CD4-positive, alpha-beta T cell treated with Interferon alpha-2 for 1 hour (primary cell): ENCODE measurements at regions not wholly inside any gene's neighbourhood (a gene's known extent, or its start where the extent isn't known, plus 50 kb on each side); places are given as distances from the start of the nearest gene placed in this dataset.

Experiments used
- DNase-seq, 2 donors: peaks; one replicate each; pipeline ENCODE4 v3.0.0-alpha.2; 2020 to 2022

- no peak for DNase-seq
Observed at GRCh38 chr13:27014406-27015359, 156.9 kb downstream of the USP12 start.

GRCh38 chr13:27012482-27013197, 159.0 kb downstream of the USP12 start:
- DNase-seq = no peak

- no peak for DNase-seq
Observed at GRCh38 chr13:27011661-27012060, 159.9 kb downstream of the USP12 start.

- no peak for DNase-seq
Observed at GRCh38 chr13:27008733-27009132, 162.9 kb downstream of the USP12 start.

GRCh38 chr13:27007166-27007565, 164.4 kb downstream of the USP12 start:
- no peak for DNase-seq

- no peak for DNase-seq
Observed at GRCh38 chr13:27006519-27007161, 165.0 kb downstream of the USP12 start.

GRCh38 chr13:27005976-27006518, 165.6 kb downstream of the USP12 start:
- no peak for DNase-seq

- no peak for DNase-seq
Observed at GRCh38 chr13:27005556-27005955, 166.1 kb downstream of the USP12 start.

GRCh38 chr13:27004866-27005265, 166.7 kb downstream of the USP12 start:
- DNase-seq = no peak

GRCh38 chr13:27004326-27004725, 167.3 kb downstream of the USP12 start:
- no peak for DNase-seq

GRCh38 chr13:27001705-27002104, 169.9 kb downstream of the USP12 start:
- no peak for DNase-seq

GRCh38 chr13:27000686-27001085, 170.9 kb downstream of the USP12 start:
- no peak for DNase-seq

GRCh38 chr13:26999499-26999898, 172.1 kb downstream of the USP12 start:
- no peak for DNase-seq

GRCh38 chr13:26998292-26998691, 173.3 kb downstream of the USP12 start:
- DNase-seq = no peak

GRCh38 chr13:26996965-26997752, 174.5 kb downstream of the USP12 start:
- DNase-seq = no peak

GRCh38 chr13:26995159-26995558, 176.5 kb downstream of the USP12 start:
- no peak for DNase-seq

- DNase-seq = no peak
Observed at GRCh38 chr13:26993780-26994179, 177.8 kb downstream of the USP12 start.

GRCh38 chr13:26992951-26993719, 178.5 kb downstream of the USP12 start:
- DNase-seq = no peak

GRCh38 chr13:26991508-26992181, 180.0 kb downstream of the USP12 start:
- no peak for DNase-seq

- no peak for DNase-seq
Observed at GRCh38 chr13:26989957-26990713, 181.5 kb downstream of the USP12 start.
